Naive thymus-derived CD8-positive, alpha-beta T cell (primary cell): ENCODE measurements at regions not wholly inside any gene's neighbourhood (a gene's known extent, or its start where the extent isn't known, plus 50 kb on each side); places are given as distances from the start of the nearest gene placed in this dataset.

Source experiments
- ATAC-seq, 2 donors: fragments of 150-1000 bp; cut with Tn5 transposase in 1 of 2; sonication (Bioruptor Pico), chemical (Tn5 transposase) in 1 of 2; 1 replicate in 1 of 2; 2 replicates in 1 of 2; pipeline ENCODE4 v1.10.0; 2021; ENCODE audit warnings: mild to moderate bottlenecking in 2 of 2, moderate library complexity in 2 of 2
- POLR2A ChIA-PET: fragments of 350-600 bp; sonication (Branson Sonifier 250); formaldehyde crosslinking; loops from one replicate; lab custom pipeline; 2021; ENCODE audit warnings: antibody characterized with exemption; lab: Charles Lee
- DNase-seq, 10 donors: peaks; one replicate each; pipeline versions ENCODE4 v3.0.0 to v3.0.0-alpha.2; 2020 to 2022
- H3K27ac Mint-ChIP-seq, 10 donors: one replicate each; pipeline ENCODE4 v1.8.0; 2020 to 2022; ENCODE audit warnings: mild to moderate bottlenecking in 10 of 10, mixed read lengths in 10 of 10, moderate library complexity in 4 of 10, inconsistent platforms in 1 of 10
- H3K27me3 Mint-ChIP-seq, 5 donors: one replicate each; pipeline ENCODE4 v1.8.0; 2021 to 2022; ENCODE audit warnings: mixed read lengths in 5 of 5
- H3K36me3 Mint-ChIP-seq, 3 donors: one replicate each; pipeline ENCODE4 v1.8.0; 2020 to 2022; ENCODE audit warnings: mixed read lengths in 3 of 3, mild to moderate bottlenecking in 2 of 3, inconsistent platforms in 1 of 3
- H3K4me1 Mint-ChIP-seq, 4 donors: one replicate each; pipeline ENCODE4 v1.8.0; 2021 to 2022; ENCODE audit warnings: mixed read lengths in 4 of 4
- H3K4me3 Mint-ChIP-seq, 10 donors: one replicate each; pipeline ENCODE4 v1.8.0; 2020 to 2022; ENCODE audit warnings: mild to moderate bottlenecking in 10 of 10, mixed read lengths in 10 of 10, moderate library complexity in 6 of 10, inconsistent platforms in 1 of 10
- H3K9me3 Mint-ChIP-seq, 9 donors: one replicate each; pipeline ENCODE4 v1.8.0; 2020 to 2022; ENCODE audit warnings: mixed read lengths in 9 of 9, mild to moderate bottlenecking in 3 of 9, inconsistent platforms in 1 of 9, moderate library complexity in 1 of 9

DNA sequence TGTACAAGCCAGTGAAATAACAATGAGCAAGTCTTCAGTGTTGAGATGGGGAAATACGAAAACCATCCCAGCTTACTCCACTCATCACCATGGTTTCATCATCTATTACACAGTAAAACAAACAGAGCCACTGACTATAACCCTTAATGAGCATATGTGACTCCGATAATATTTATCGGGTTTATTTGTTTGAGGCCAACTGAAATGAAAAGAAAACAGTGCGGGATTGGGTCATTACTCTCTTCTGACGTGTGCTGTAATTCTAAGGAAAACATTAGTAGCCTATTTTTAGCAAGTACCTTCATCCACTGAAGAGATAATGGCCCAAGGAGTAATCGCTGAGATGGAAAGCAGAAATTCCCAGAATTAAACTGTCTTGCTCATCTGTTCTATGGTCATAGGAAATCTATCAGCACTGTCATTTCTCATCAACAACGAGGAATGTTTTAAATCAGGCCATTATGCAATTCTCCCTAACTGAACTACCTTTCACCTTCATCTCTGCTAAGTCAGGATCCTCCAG lies 716.5 kb downstream of the INHBA start:
- H3K27ac Mint-ChIP-seq = no peak overlapping the region
- H3K4me3 Mint-ChIP-seq = no peak overlapping the region
- DNase-seq (no peak), ATAC-seq (no peak)
- POLR2A ChIA-PET = no interaction called here
- H3K4me1 Mint-ChIP-seq = no peaks in the 10 kb centered on the region
- H3K36me3 Mint-ChIP-seq = no peaks in the 10 kb centered on the region
- peaks cover 0 to 10% (median 0%) of the 10 kb centered on the region in 5 donors for H3K27me3 Mint-ChIP-seq
- peaks cover 0 to 13% (median 0%) of the 10 kb centered on the region in 9 donors for H3K9me3 Mint-ChIP-seq

DNA sequence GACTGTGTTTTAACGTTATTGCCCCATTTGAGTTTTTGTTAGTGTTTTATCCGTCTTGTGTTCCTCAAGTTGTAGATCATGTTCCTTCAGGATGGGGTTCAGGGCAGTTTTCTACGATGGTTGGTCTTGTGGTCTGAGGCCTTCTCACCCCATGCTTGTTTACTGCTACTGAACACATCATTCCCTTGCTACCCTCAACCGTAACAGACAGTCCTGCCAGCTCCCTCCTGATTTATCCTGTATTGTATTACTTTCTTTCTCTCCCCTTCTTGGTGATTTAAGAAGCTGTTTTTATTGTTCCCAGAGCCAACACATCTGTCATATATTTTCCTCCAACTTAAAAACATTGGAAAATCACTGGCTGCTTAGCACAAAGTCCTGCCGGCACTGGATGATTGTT lies 719.8 kb downstream of the INHBA start:
- no peak for DNase-seq
- Mint-ChIP-seq H3K4me1 (no peaks in the 10 kb centered on the region), H3K27me3 (peaks cover 0 to 10% (median 0%) of the 10 kb centered on the region in 5 donors), H3K27ac (no peak overlapping the region), H3K36me3 (no peaks in the 10 kb centered on the region), H3K4me3 (no peak overlapping the region), H3K9me3 (peaks cover 0 to 10% (median 0%) of the 10 kb centered on the region in 9 donors)
- ATAC-seq = no peak
- POLR2A ChIA-PET = no interaction called here

DNA sequence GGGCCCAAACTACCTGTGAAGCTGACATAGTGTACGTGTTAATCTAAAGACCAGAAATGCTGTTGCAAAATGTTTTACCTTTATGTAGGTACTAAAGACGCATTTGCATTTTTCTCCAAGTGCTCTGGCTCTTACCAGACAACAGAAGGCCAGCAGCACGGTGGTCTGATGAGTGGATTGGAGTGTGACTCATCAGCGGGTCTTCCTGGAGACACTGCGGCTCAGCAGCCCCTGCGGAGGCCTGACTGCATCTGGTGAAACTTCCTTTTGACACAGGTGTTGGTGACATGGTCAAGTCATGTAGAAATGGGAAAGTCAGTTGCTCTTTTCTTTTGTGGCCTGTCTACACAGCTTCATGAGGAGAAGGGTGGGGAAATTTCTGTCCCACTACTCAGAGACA lies 723.6 kb downstream of the INHBA start:
- Mint-ChIP-seq H3K27ac (no peak overlapping the region), H3K9me3 (peaks cover 0 to 6% (median 0%) of the 10 kb centered on the region in 9 donors), H3K27me3 (no peaks in the 10 kb centered on the region), H3K4me3 (no peak overlapping the region), H3K4me1 (no peaks in the 10 kb centered on the region), H3K36me3 (no peaks in the 10 kb centered on the region)
- POLR2A ChIA-PET = no interaction called here
- no peak for ATAC-seq
- DNase-seq = no peak

DNA sequence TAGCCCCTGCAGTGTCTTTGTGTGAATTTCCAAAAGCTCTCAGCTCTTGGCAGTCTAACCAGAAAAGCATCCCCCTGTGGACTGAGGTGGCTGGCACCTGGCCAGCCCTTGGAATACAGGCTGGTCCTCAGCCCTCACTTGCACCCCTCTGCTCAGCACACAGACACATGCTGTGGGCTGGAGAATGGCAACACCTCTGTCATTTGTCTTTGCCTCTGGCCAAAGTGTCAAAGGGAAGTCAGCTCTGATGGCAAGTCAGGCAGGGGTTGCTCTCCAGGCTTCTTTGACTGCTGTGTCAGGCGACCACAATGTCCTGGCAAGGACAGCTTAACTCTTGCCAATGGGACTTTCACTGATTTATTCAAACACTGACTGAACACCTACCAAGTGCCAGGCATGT lies 724.8 kb downstream of the INHBA start:
- POLR2A ChIA-PET = no interaction called here
- H3K27ac Mint-ChIP-seq = no peak overlapping the region
- ATAC-seq (no peak), DNase-seq (no peak)
- peaks cover 0 to 9% (median 0%) of the 10 kb centered on the region in 9 donors for H3K9me3 Mint-ChIP-seq
- no peak overlapping the region for H3K4me3 Mint-ChIP-seq
- H3K27me3 Mint-ChIP-seq = no peaks in the 10 kb centered on the region
- H3K36me3 Mint-ChIP-seq = no peaks in the 10 kb centered on the region
- no peaks in the 10 kb centered on the region for H3K4me1 Mint-ChIP-seq

DNA sequence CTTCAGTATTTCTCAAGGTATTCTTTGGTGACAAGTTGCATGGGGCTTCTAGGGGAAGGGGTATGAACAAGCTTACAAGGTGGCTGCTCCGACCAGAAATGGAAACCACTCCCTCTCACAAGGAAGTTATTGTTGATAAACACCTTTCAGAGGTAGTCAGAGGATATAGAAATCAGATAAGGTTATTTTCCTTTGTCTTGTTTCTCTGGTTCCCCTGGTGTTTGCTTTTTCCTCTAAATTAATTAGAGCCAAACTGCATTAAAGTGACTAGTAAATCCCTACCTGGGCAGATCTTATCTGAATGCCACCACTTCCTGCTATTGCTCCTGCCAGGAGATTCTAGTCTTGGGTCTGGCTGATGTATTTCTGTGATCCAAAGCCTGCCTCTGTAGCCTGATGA lies 725.4 kb downstream of the INHBA start:
- H3K4me1 Mint-ChIP-seq = no peaks in the 10 kb centered on the region
- no peak overlapping the region for H3K4me3 Mint-ChIP-seq
- H3K27me3 Mint-ChIP-seq = no peaks in the 10 kb centered on the region
- no peaks in the 10 kb centered on the region for H3K36me3 Mint-ChIP-seq
- ATAC-seq (no peak), DNase-seq (no peak)
- peaks cover 0 to 9% (median 0%) of the 10 kb centered on the region in 9 donors for H3K9me3 Mint-ChIP-seq
- POLR2A ChIA-PET = no interaction called here
- no peak overlapping the region for H3K27ac Mint-ChIP-seq

DNA sequence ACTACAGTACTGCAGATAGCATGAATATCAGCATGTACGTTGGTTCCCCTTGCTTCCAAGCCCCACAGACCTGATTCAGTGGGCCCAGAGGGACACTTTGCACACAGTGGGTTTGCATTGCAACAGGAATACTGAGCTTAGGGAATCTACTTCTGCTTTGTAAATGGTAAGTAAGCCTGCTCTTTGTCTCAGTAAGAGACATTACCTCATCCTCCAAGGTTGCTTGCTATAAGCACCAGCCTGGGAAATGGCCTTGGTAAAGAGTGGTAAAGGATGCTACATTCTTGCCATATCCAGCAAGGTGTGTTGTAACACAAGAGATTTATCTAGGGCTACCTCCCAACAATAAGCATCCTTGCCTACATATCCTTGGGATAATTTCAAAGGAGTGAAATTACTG lies 730.5 kb downstream of the INHBA start:
- H3K4me3 Mint-ChIP-seq = no peak overlapping the region
- no peaks in the 10 kb centered on the region for H3K36me3 Mint-ChIP-seq
- DNase-seq (no peak), ATAC-seq (no peak)
- no peak overlapping the region for H3K27ac Mint-ChIP-seq
- POLR2A ChIA-PET = no interaction called here
- peaks cover 0 to 13% (median 2%) of the 10 kb centered on the region in 9 donors for H3K9me3 Mint-ChIP-seq
- no peaks in the 10 kb centered on the region for H3K4me1 Mint-ChIP-seq
- no peaks in the 10 kb centered on the region for H3K27me3 Mint-ChIP-seq

DNA sequence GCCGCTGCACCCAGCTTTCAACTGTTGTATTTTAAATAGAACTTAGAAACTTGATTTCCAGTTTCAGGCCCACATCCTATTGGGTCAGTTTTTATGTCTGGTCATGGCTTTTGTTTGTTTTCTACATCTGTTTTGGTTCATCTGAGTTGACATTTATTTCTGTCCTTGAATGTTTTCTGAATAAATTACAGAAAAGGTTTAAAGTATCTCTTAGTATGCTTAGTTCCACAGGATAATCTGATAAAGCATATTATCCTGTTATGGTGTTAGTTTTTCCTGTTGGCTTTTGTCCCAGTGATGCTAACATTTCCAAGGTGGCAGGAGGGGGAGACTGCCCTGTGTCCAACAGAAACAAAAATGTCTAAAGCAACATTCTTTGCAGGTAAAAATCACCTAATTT lies 733.2 kb downstream of the INHBA start:
- Mint-ChIP-seq H3K4me3 (no peak overlapping the region), H3K9me3 (peaks cover 0 to 17% (median 2%) of the 10 kb centered on the region in 9 donors), H3K4me1 (no peaks in the 10 kb centered on the region), H3K36me3 (no peaks in the 10 kb centered on the region), H3K27me3 (peaks cover 0 to 4% (median 0%) of the 10 kb centered on the region in 5 donors), H3K27ac (no peak overlapping the region)
- POLR2A ChIA-PET = no interaction called here
- ATAC-seq (no peak), DNase-seq (no peak)

DNA sequence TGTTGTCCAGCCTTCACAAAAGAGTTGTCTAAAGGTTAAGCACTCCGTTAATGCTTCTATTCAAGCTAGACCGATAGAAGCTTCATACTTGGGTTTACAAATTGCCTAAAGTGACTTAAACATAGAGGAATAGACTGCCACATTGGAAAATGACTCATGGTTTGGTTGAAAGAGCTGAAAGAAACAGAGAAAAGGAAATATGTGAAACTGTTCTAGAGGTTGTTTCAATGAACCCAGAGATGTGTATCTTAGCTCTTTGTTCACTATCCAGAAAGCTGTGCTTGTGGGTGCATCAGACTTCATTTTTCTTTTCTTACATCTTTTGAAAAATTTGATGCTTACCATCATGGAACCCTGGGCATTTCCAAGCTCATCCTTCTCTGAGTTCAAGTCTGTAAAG lies 736.2 kb downstream of the INHBA start:
- H3K4me1 Mint-ChIP-seq = no peaks in the 10 kb centered on the region
- POLR2A ChIA-PET = no interaction called here
- H3K4me3 Mint-ChIP-seq = no peak overlapping the region
- ATAC-seq = no peak
- DNase-seq = no peak
- peaks cover 0 to 18% (median 0%) of the 10 kb centered on the region in 9 donors for H3K9me3 Mint-ChIP-seq
- H3K27ac Mint-ChIP-seq = no peak overlapping the region
- peaks cover 0 to 4% (median 0%) of the 10 kb centered on the region in 5 donors for H3K27me3 Mint-ChIP-seq
- no peaks in the 10 kb centered on the region for H3K36me3 Mint-ChIP-seq

DNA sequence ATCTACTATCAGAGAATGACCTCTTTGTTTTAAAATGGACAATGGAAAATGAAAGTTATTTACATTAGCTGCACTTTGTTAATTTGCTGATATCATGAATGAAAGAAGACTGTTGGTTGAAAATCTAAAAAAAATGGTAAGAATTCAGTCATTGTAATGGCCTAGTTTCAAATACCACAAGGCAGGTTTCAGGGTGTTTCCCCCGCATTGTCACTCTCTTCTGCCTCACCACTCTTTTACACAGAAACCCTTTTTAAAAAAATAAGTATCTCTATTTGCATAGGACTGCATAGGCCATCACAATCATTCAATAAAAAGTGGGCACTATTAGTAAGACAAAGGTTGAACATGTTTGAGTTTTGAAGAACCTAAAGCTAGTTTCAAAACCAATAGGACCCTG lies 737.1 kb downstream of the INHBA start:
- Mint-ChIP-seq H3K36me3 (no peaks in the 10 kb centered on the region), H3K4me1 (no peaks in the 10 kb centered on the region), H3K4me3 (no peak overlapping the region), H3K27me3 (peaks cover 0 to 4% (median 0%) of the 10 kb centered on the region in 5 donors), H3K27ac (no peak overlapping the region), H3K9me3 (peaks cover 0 to 18% (median 0%) of the 10 kb centered on the region in 9 donors)
- ATAC-seq (no peak), DNase-seq (no peak)
- POLR2A ChIA-PET = no interaction called here

DNA sequence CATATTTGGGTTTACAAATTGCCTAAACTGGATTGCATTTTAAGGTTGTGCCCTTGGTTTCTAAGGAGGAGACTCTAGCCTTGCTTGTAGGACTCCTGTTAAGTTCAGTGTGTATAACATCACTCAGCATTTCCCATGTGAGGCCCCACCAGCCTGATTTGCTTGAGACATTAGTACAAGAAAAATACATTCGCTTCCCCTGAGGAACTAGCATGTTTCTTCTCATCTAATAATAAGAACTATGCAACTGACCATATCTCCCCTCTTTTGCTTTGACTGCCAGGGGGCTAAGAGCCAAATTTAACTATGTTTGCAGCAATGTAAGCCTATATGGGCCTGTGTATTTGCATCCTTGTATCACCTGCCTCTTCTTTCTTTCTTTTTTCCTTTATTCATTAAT lies 737.9 kb downstream of the INHBA start:
- Mint-ChIP-seq H3K9me3 (peaks cover 0 to 14% (median under 1%) of the 10 kb centered on the region in 9 donors), H3K4me3 (no peak overlapping the region), H3K27ac (no peak overlapping the region), H3K36me3 (no peaks in the 10 kb centered on the region), H3K4me1 (no peaks in the 10 kb centered on the region), H3K27me3 (peaks cover 0 to 4% (median 0%) of the 10 kb centered on the region in 5 donors)
- no peak for DNase-seq
- no peak for ATAC-seq
- POLR2A ChIA-PET = no interaction called here

DNA sequence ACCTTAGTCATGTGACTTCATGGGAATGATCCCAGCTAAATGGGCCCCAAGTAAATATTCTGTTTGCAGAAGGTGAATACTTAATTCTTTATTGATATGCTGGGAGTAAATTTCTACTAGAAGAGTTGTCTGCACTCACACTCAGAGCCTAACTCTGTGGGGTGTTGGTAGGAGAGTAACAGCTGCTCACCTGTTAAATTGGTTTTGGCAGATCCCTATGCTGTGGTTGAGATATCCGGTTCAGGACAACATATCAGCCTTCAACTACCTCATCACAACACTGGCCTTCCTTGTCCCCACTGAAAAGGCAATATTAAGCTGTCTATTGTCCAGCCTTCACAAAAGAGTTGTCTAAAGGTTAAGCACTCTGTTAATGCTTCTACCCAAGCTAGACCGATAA lies 738.3 kb downstream of the INHBA start:
- H3K27ac Mint-ChIP-seq = no peak overlapping the region
- no peaks in the 10 kb centered on the region for H3K36me3 Mint-ChIP-seq

DNA sequence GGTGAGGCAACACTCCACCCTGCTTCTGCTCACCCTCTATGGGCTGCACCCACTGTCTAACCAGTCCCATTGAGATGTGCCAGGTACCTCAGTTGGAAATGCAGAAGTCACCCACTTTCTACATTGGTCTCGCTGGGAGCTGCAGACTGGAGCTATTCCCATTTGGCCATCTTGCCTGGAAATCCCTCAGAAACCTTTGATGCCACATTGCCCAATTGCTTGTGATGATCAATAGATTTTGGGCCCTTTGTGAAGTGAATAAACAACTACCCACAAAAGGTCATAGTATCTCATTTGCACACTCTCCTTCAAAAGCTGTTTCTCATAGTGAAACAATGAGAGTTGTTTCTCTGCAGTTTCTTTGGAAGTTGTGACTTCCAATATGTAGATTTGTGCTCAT lies 742.9 kb downstream of the INHBA start:
- no peak for DNase-seq
- H3K27ac Mint-ChIP-seq = no peak overlapping the region
- H3K4me3 Mint-ChIP-seq = no peak overlapping the region
- H3K27me3 Mint-ChIP-seq = no peaks in the 10 kb centered on the region
- no peaks in the 10 kb centered on the region for H3K4me1 Mint-ChIP-seq
- H3K9me3 Mint-ChIP-seq = peaks cover 0 to 35% (median 13%) of the 10 kb centered on the region in 9 donors
- ATAC-seq = no peak
- POLR2A ChIA-PET = no interaction called here
- no peaks in the 10 kb centered on the region for H3K36me3 Mint-ChIP-seq

More for the DNA sequence above, 738.3 kb downstream of the INHBA start:
- Mint-ChIP-seq H3K9me3 (peaks cover 0 to 14% (median 0%) of the 10 kb centered on the region in 9 donors), H3K4me3 (no peak overlapping the region), H3K4me1 (no peaks in the 10 kb centered on the region), H3K27me3 (peaks cover 0 to 4% (median 0%) of the 10 kb centered on the region in 5 donors)
- POLR2A ChIA-PET = no interaction called here
- no peak for DNase-seq
- no peak for ATAC-seq

DNA sequence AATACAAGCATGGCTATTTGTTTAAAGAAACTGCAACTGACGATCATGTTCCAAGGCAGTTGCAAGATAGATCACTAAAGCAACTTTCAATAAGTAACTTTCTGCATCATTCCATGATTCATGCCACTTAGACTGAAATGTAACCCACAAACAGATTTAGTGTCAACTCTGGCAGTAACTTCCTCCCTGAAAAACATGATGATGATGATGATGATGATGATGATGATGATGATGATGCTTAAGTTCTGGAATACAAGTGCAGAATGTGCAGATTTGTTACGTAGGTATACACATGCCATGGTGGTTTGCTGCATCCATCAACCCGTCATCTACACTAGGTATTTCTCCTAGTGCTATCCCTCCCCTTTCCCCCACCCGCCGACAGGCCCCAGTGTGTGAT lies 754.7 kb downstream of the INHBA start:
- POLR2A ChIA-PET = no interaction called here
- no peak for DNase-seq
- peaks cover 0 to 68% (median 46%) of the 10 kb centered on the region in 9 donors for H3K9me3 Mint-ChIP-seq
- peaks cover 0 to 24% (median 1%) of the 10 kb centered on the region in 3 donors for H3K36me3 Mint-ChIP-seq
- ATAC-seq = no peak
- peaks cover 0 to 5% (median 0%) of the 10 kb centered on the region in 5 donors for H3K27me3 Mint-ChIP-seq
- H3K4me1 Mint-ChIP-seq = no peaks in the 10 kb centered on the region
- no peak overlapping the region for H3K4me3 Mint-ChIP-seq
- H3K27ac Mint-ChIP-seq = no peak overlapping the region

DNA sequence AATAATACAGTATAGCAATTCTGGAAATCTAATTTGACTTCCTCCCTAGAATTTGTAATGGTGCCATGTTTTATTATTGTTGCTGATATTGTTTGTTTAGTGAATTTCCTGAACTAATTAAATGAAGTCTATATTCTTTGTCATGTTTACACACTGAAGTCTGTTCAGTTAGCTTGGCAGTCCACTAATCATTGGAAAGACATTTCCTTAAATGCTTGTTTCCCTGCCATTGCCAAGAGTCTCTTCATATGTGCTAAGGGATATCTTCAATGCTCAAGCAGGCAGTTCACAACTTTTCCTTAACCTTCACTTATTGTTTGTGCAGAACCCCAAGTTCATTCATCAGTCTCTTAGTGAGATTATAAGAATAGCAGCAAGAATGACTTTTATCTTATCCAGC lies 755.3 kb downstream of the INHBA start:
- Mint-ChIP-seq H3K9me3 (peaks cover 4 to 67% (median 44%) of the 10 kb centered on the region in 9 donors), H3K4me1 (no peaks in the 10 kb centered on the region), H3K27ac (no peak overlapping the region), H3K27me3 (no peaks in the 10 kb centered on the region), H3K4me3 (no peak overlapping the region), H3K36me3 (peaks cover 0 to 29% (median 1%) of the 10 kb centered on the region in 3 donors)
- POLR2A ChIA-PET = no interaction called here
- DNase-seq (no peak), ATAC-seq (no peak)
